DMS114 treated with DMSO at 0.1 percent for 48 hours (cell line): ENCODE measurements at regions not wholly inside any gene's neighbourhood (a gene's known extent, or its start where the extent isn't known, plus 50 kb on each side); places are given as distances from the start of the nearest gene placed in this dataset.

Experiments
- DNase-seq: peaks from one replicate; lab custom pipeline; 2025; ENCODE audit not compliant: unreplicated experiment; lab: John Stamatoyannopoulos, UW

- no peak for DNase-seq
Measured at GRCh38 chr16:76164970-76165558, 112.1 kb upstream of the CNTNAP4 start.

- DNase-seq = no peak
Measured at GRCh38 chr16:76175718-76176117, 101.5 kb upstream of the CNTNAP4 start.

- no peak for DNase-seq
Measured at GRCh38 chr16:76176153-76176552, 101.0 kb upstream of the CNTNAP4 start.

- DNase-seq = no peak
Measured at GRCh38 chr16:76176616-76177015, 100.6 kb upstream of the CNTNAP4 start.

- DNase-seq = no peak
Measured at GRCh38 chr16:76182041-76182635, 95.1 kb upstream of the CNTNAP4 start.

DNA sequence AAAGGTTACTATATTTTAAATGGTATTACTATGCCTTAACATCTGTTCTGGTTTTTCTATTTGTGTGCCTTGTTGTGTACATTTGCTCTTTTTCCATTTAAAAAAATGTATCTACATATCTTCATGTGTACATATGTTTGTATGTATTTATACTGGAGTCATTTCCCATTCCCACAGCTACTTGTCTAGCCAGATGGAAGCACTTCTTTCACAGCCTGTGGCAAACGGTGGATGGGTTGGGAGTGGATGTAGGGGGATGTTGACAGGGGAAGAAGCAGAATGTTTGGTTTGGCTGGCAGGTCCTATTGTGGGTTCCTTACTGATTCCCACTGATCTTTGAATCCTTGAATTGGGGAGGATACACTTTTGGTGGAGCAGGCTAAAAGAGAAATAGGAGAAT lies 93.6 kb upstream of the CNTNAP4 start:
- no peak for DNase-seq

GRCh38 chr16:76190057-76190456 lies 87.1 kb upstream of the CNTNAP4 start:
- no peak for DNase-seq

GRCh38 chr16:76190480-76190879 lies 86.7 kb upstream of the CNTNAP4 start:
- DNase-seq = no peak

DNA sequence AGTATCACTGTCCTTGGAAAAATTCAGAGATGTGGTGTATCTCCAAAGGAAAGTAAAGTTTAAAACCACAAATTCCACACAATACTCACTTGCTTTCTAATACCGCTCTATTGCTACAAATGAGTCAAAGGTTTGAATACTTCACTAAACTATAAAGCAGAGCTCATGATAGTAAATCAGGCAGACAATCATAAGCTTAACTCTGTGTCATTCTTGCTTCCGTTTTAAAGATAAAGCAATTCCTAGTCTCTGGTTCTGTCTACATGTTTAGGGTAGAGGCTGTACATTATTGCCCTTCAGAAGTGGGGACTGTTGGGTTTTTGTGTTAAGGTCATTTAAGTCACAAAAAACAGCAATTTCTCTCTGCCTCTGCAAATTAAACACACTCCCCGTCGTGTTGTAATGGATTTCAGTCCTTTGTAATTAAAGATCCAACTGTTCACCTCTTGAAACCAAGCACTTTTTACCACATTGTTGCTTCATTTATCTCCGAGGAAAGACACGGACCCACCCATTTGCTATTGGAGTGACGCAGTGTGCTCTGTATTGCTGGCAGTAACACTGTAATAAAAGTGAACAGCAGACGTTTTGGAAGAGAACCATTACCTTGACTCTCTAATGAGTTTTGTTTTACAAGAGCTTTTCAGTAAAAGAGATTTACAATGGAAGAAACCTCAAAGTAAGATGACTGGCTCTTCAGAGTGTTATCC lies 83.1 kb upstream of the CNTNAP4 start:
- DNase-seq = no peak

- DNase-seq = no peak
Measured at GRCh38 chr16:76194616-76195015, 82.6 kb upstream of the CNTNAP4 start.

DNA sequence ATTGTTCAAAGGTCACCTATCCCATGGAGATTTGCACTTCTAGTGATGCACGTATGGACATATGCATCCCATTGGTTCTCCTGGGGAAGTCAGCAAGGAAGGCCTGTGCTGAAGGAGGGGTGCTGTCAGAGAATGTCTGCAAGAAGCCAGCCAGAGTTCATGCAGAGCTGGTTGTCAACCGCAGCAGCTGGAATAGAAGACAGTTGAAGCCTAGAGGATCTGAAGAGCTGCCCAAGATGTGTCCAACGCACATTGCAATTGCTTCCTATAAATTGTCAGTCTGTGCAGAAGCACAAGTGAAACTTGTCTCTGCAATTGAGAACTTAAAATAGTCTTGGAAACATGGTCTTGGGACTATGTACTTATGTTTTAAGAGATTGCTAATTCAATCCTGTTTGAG lies 82.1 kb upstream of the CNTNAP4 start:
- DNase-seq = no peak

GRCh38 chr16:76195648-76196047 lies 81.6 kb upstream of the CNTNAP4 start:
- DNase-seq = no peak

- no peak for DNase-seq
Measured at GRCh38 chr16:76197900-76198299, 79.3 kb upstream of the CNTNAP4 start.

- DNase-seq = no peak
Measured at GRCh38 chr16:76199681-76200220, 77.5 kb upstream of the CNTNAP4 start.

- DNase-seq = no peak
Measured at GRCh38 chr16:76201385-76201784, 75.8 kb upstream of the CNTNAP4 start.

- DNase-seq = no peak
Measured at GRCh38 chr16:76204249-76204648, 73.0 kb upstream of the CNTNAP4 start.

- no peak for DNase-seq
Measured at GRCh38 chr16:76207270-76207669, 69.9 kb upstream of the CNTNAP4 start.

- DNase-seq = no peak
Measured at GRCh38 chr16:76210157-76210556, 67.0 kb upstream of the CNTNAP4 start.

- DNase-seq = no peak
Measured at GRCh38 chr16:76213860-76214259, 63.3 kb upstream of the CNTNAP4 start.

GRCh38 chr16:76214856-76215255 lies 62.3 kb upstream of the CNTNAP4 start:
- DNase-seq = no peak

DNA sequence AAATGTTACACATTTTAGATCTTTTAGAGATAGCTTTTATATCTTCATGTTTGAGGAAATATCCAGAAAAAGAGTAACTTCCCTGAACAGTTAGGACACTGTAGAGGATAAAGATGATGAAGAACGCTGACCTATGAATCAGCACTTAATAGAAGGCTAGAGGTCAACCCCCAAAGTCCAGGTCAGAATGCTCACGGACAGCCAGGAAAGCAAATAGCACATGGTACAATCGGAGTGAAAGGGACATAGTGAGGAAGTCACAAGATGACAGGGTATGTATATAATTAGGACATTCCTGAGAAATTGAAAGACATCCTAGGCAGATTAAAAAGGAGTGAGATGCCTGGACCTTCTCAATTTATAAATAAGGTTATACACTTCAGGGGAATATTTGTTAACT lies 55.1 kb upstream of the CNTNAP4 start:
- DNase-seq = no peak

DNA sequence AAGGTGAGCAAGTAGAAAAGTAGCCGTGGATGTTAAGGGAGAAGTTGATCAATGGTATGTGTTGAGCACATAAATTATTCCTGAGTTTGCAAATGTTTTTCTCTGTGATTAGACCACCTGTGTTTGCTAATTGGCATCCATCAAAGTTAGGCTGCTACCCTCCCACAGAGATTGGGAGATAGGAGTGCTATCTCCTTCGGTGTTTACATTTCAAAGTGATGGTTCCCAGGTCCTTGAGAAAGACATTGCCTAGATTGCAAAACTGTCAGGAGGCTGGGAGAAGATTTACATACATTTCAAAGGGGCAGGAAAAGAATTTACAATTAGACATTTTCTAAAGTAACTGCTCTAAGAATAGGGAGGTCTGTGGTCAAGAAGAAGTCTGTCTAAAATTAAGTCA lies 54.3 kb upstream of the CNTNAP4 start:
- DNase-seq = no peak
